ENCODE measurements at regions not wholly inside any gene's neighbourhood (a gene's known extent, or its start where the extent isn't known, plus 50 kb on each side); places are given as distances from the start of the nearest gene placed in this dataset.

- no peaks in the 10 kb centered on the region for H3F3A ChIP-seq (ENCODE audit: insufficient read depth, low read length)
- no peaks in the 10 kb centered on the region for H4K20me1 ChIP-seq (ENCODE audit: insufficient read depth, low read length)
- no peak overlapping the region for H3K4me2 ChIP-seq (ENCODE audit: low read depth, low read length)
- H3K9me3 ChIP-seq (replicated peaks; ENCODE audit: insufficient read depth, low read length) = no peaks in the 10 kb centered on the region
- H3K4me3 ChIP-seq (ENCODE audit: low read length) = no peak overlapping the region
- H3K36me3 ChIP-seq (replicated peaks; ENCODE audit: insufficient read depth, low read length) = no peaks in the 10 kb centered on the region
- peaks cover 40% of the 10 kb centered on the region for H3K27me3 ChIP-seq (replicated peaks; ENCODE audit: insufficient read depth, low read length)
- no peaks in the 10 kb centered on the region for H3K4me1 ChIP-seq (ENCODE audit: low read length)
- H2AFZ ChIP-seq (ENCODE audit: low read length) = no peak overlapping the region
- TF ChIP-seq EZH2 (optimal IDR thresholded peaks at IDR 0.05; ENCODE audit: low read depth, low read length) (no peak), EZH2phosphoT487 (IDR thresholded peaks at IDR 0.05; ENCODE audit: low read length) (no peak), CTCF (IDR thresholded peaks at IDR 0.05; ENCODE audit: low read length) (no peak)
- no peak overlapping the region for H3K9ac ChIP-seq (ENCODE audit: low read length)
- no peaks in the 10 kb centered on the region for H3K79me2 ChIP-seq (ENCODE audit: low read length)
- no peak overlapping the region for H3K27ac ChIP-seq (ENCODE audit: low read length)
- DNase-seq = no peak
- no peaks in the 10 kb centered on the region for H3K9me2 ChIP-seq (replicated peaks; ENCODE audit: insufficient read depth, low read length)
Observed at GRCh38 chr16:86881861-86882273, 303.5 kb downstream of the FOXL1 start.

- Histone ChIP-seq H3K4me1 (ENCODE audit: low read length) (no peaks in the 10 kb centered on the region), H3K36me3 (replicated peaks; ENCODE audit: insufficient read depth, low read length) (no peaks in the 10 kb centered on the region), H3K27me3 (replicated peaks; ENCODE audit: insufficient read depth, low read length) (peaks cover 48% of the 10 kb centered on the region), H4K20me1 (ENCODE audit: insufficient read depth, low read length) (no peaks in the 10 kb centered on the region), H3K79me2 (ENCODE audit: low read length) (no peaks in the 10 kb centered on the region), H3F3A (ENCODE audit: insufficient read depth, low read length) (no peaks in the 10 kb centered on the region), H3K4me2 (ENCODE audit: low read depth, low read length) (no peak overlapping the region), H3K9me3 (replicated peaks; ENCODE audit: insufficient read depth, low read length) (no peaks in the 10 kb centered on the region), H3K4me3 (ENCODE audit: low read length) (no peak overlapping the region), H3K9me2 (replicated peaks; ENCODE audit: insufficient read depth, low read length) (no peaks in the 10 kb centered on the region), H3K9ac (ENCODE audit: low read length) (no peak overlapping the region), H2AFZ (ENCODE audit: low read length) (no peak overlapping the region), H3K27ac (ENCODE audit: low read length) (no peak overlapping the region)
- no peak for DNase-seq
- no peak for TF ChIP-seq EZH2 (optimal IDR thresholded peaks at IDR 0.05; ENCODE audit: low read depth, low read length)
Observed at GRCh38 chr16:86882586-86883280, 304.4 kb downstream of the FOXL1 start.

GRCh38 chr16:86883583-86884389 is 305.4 kb downstream of the FOXL1 start:
- TF ChIP-seq EZH2phosphoT487 (IDR thresholded peaks at IDR 0.05; ENCODE audit: low read length) (no peak), EZH2 (optimal IDR thresholded peaks at IDR 0.05; ENCODE audit: low read depth, low read length) (no peak)

GRCh38 chr16:86884390-86884650 is 306.0 kb downstream of the FOXL1 start:
- Histone ChIP-seq H3K27ac (ENCODE audit: low read length) (no peak overlapping the region), H3K9ac (ENCODE audit: low read length) (no peak overlapping the region), H3K4me3 (ENCODE audit: low read length) (no peak overlapping the region), H3F3A (ENCODE audit: insufficient read depth, low read length) (no peaks in the 10 kb centered on the region), H3K4me2 (ENCODE audit: low read depth, low read length) (no peak overlapping the region), H4K20me1 (ENCODE audit: insufficient read depth, low read length) (no peaks in the 10 kb centered on the region), H3K4me1 (ENCODE audit: low read length) (no peaks in the 10 kb centered on the region), H2AFZ (ENCODE audit: low read length) (no peak overlapping the region), H3K27me3 (replicated peaks; ENCODE audit: insufficient read depth, low read length) (peaks cover 39% of the 10 kb centered on the region), H3K36me3 (replicated peaks; ENCODE audit: insufficient read depth, low read length) (no peaks in the 10 kb centered on the region), H3K79me2 (ENCODE audit: low read length) (no peaks in the 10 kb centered on the region), H3K9me2 (replicated peaks; ENCODE audit: insufficient read depth, low read length) (no peaks in the 10 kb centered on the region), H3K9me3 (replicated peaks; ENCODE audit: insufficient read depth, low read length) (no peaks in the 10 kb centered on the region)
- no peak for DNase-seq
- TF ChIP-seq EZH2 (optimal IDR thresholded peaks at IDR 0.05; ENCODE audit: low read depth, low read length) (no peak), EZH2phosphoT487 (IDR thresholded peaks at IDR 0.05; ENCODE audit: low read length) (no peak), CTCF (IDR thresholded peaks at IDR 0.05; ENCODE audit: low read length) (no peak)

More at GRCh38 chr16:86883583-86884389, 305.4 kb downstream of the FOXL1 start:
- Histone ChIP-seq H3K27ac (ENCODE audit: low read length) (no peak overlapping the region), H4K20me1 (ENCODE audit: insufficient read depth, low read length) (no peaks in the 10 kb centered on the region), H3F3A (ENCODE audit: insufficient read depth, low read length) (no peaks in the 10 kb centered on the region), H3K9ac (ENCODE audit: low read length) (no peak overlapping the region), H3K4me3 (ENCODE audit: low read length) (no peak overlapping the region), H3K27me3 (replicated peaks; ENCODE audit: insufficient read depth, low read length) (peaks cover 43% of the 10 kb centered on the region), H3K9me2 (replicated peaks; ENCODE audit: insufficient read depth, low read length) (no peaks in the 10 kb centered on the region), H2AFZ (ENCODE audit: low read length) (no peak overlapping the region), H3K4me2 (ENCODE audit: low read depth, low read length) (no peak overlapping the region), H3K4me1 (ENCODE audit: low read length) (no peaks in the 10 kb centered on the region), H3K79me2 (ENCODE audit: low read length) (no peaks in the 10 kb centered on the region), H3K9me3 (replicated peaks; ENCODE audit: insufficient read depth, low read length) (no peaks in the 10 kb centered on the region), H3K36me3 (replicated peaks; ENCODE audit: insufficient read depth, low read length) (no peaks in the 10 kb centered on the region)
- DNase-seq = no peak
